ENCODE measurements at regions not wholly inside any gene's neighbourhood (a gene's known extent, or its start where the extent isn't known, plus 50 kb on each side); places are given as distances from the start of the nearest gene placed in this dataset.

GRCh38 chr4:160580581-160580980 is 1477.7 kb downstream of the RAPGEF2 start:
- TF ChIP-seq ZFX (IDR thresholded peaks at IDR 0.05) (no peak), ATF3 (IDR thresholded peaks at IDR 0.05) (no peak), FOSL1 (IDR thresholded peaks at IDR 0.05; ENCODE audit: low read depth) (no peak), CTCF (IDR thresholded peaks at IDR 0.05 in 2 of 3, conservative IDR thresholded peaks at IDR 0.05 in 1 of 3; ENCODE audit: borderline replicate concordance in 1 of 3, insufficient read depth in 1 of 3, low read depth in 2 of 3, low read length in 2 of 3) (no peak), ELF1 (IDR thresholded peaks at IDR 0.05; ENCODE audit: borderline replicate concordance, low read depth) (no peak), POLR2A (IDR thresholded peaks at IDR 0.05; ENCODE audit: borderline replicate concordance, extremely low read depth, insufficient read depth, insufficient read length) (no peak), JUND (IDR thresholded peaks at IDR 0.05) (no peak), POLR2AphosphoS5 (IDR thresholded peaks at IDR 0.05; ENCODE audit: low read depth, low read length) (no peak), EZH2 (IDR thresholded peaks at IDR 0.05) (no peak), EZH2phosphoT487 (IDR thresholded peaks at IDR 0.05; ENCODE audit: borderline replicate concordance) (no peak), SRF (IDR thresholded peaks at IDR 0.05; ENCODE audit: low read depth) (no peak), EGR1 (IDR thresholded peaks at IDR 0.05; ENCODE audit: low read depth) (no peak), ZBTB33 (IDR thresholded peaks at IDR 0.05; ENCODE audit: extremely low read depth, insufficient replicate concordance, low read length) (no peak)
- intact Hi-C loops (cut with micrococcal nuclease): no loop called here
- Histone ChIP-seq H3K27me3 (ENCODE audit: insufficient read depth, low read length) (no peaks in the 10 kb centered on the region), H4K20me1 (ENCODE audit: insufficient read depth) (no peaks in the 10 kb centered on the region), H3K4me3 (replicated peaks in 1 of 2; ENCODE audit: low read depth in 1 of 2, low read length in 2 of 2) (no peak overlapping the region), H3K9me3 (ENCODE audit: control insufficient read depth in 1 of 2, insufficient read depth in 1 of 2, low read depth in 1 of 2, low read length in 2 of 2) (no peaks in the 10 kb centered on the region), H3K4me1 (ENCODE audit: control insufficient read depth in 1 of 2, insufficient read depth in 2 of 2, low read length in 2 of 2) (no peaks in the 10 kb centered on the region), H2AFZ (ENCODE audit: low read depth, low read length, poor library complexity, severe bottlenecking) (no peak overlapping the region), H3K9me2 (ENCODE audit: insufficient read depth) (no peaks in the 10 kb centered on the region), H3K4me2 (ENCODE audit: low read length) (no peak overlapping the region), H3K27ac (ENCODE audit: low read depth, low read length) (no peak overlapping the region), H3K9ac (ENCODE audit: low read length) (no peak overlapping the region), H3K79me2 (ENCODE audit: insufficient read depth, low read length) (no peaks in the 10 kb centered on the region), H3K36me3 (ENCODE audit: control insufficient read depth in 1 of 2, insufficient read depth in 2 of 2, low read length in 2 of 2) (no peaks in the 10 kb centered on the region)
- RAD21 ChIA-PET (ENCODE audit: low non-redundant PET in 1 of 2, low total read pairs in 2 of 2, uncharacterized antibody in 2 of 2, unreplicated experiment in 2 of 2): no interaction called here
- no peak for ATAC-seq
- BruUV-seq (replicated peaks): no TSS peak
- CTCF ChIA-PET: no interaction called here
- DNase-seq (ENCODE audit: low read depth, low spot score): no peak
- POLR2A ChIA-PET: no interaction called here

Measured in HCT116 (cell line).